Hepatic stellate cell (primary cell): ENCODE measurements at regions not wholly inside any gene's neighbourhood (a gene's known extent, or its start where the extent isn't known, plus 50 kb on each side); places are given as distances from the start of the nearest gene placed in this dataset.

Source experiments
- DNase-seq: peaks from one replicate; pipeline ENCODE4 v3.0.0; 2011; ENCODE audit warnings: low spot score

- DNase-seq = no peak
Observed at GRCh38 chr7:45984386-45985295, 63.6 kb upstream of the IGFBP3 start.

- no peak for DNase-seq
Observed at GRCh38 chr7:45983720-45984255, 62.7 kb upstream of the IGFBP3 start.

GRCh38 chr7:45982907-45983719 is 62.0 kb upstream of the IGFBP3 start:
- DNase-seq = no peak

- DNase-seq = no peak
Observed at GRCh38 chr7:45982132-45982531, 61.1 kb upstream of the IGFBP3 start.

GRCh38 chr7:45980973-45981372 is 59.9 kb upstream of the IGFBP3 start:
- DNase-seq = no peak

- peak; percentile 53 for DNase-seq
Observed at GRCh38 chr7:45980181-45980905, 59.3 kb upstream of the IGFBP3 start.

GRCh38 chr7:45979275-45980180 is 58.5 kb upstream of the IGFBP3 start:
- no peak for DNase-seq

- DNase-seq = peak; percentile 38
Observed at GRCh38 chr7:45978731-45979211, 57.7 kb upstream of the IGFBP3 start.

- peak; percentile 94 for DNase-seq
Observed at GRCh38 chr7:45978010-45978681, 57.1 kb upstream of the IGFBP3 start.

GRCh38 chr7:45977256-45977780 is 56.2 kb upstream of the IGFBP3 start:
- DNase-seq = no peak

GRCh38 chr7:45976485-45976856 is 55.4 kb upstream of the IGFBP3 start:
- DNase-seq = no peak

- no peak for DNase-seq
Observed at GRCh38 chr7:45975847-45976484, 54.9 kb upstream of the IGFBP3 start.

GRCh38 chr7:45975367-45975766 is 54.3 kb upstream of the IGFBP3 start:
- DNase-seq = no peak

- DNase-seq = no peak
Observed at GRCh38 chr7:45974540-45975360, 53.7 kb upstream of the IGFBP3 start.

- no peak for DNase-seq
Observed at GRCh38 chr7:45973725-45974532, 52.9 kb upstream of the IGFBP3 start.

GRCh38 chr7:45972629-45973312 is 51.7 kb upstream of the IGFBP3 start:
- DNase-seq = no peak

- DNase-seq = no peak
Observed at GRCh38 chr7:45971661-45972175, 50.6 kb upstream of the IGFBP3 start.
